Natural killer cell (primary cell): ENCODE measurements at regions not wholly inside any gene's neighbourhood (a gene's known extent, or its start where the extent isn't known, plus 50 kb on each side); places are given as distances from the start of the nearest gene placed in this dataset.
A peak's percentile ranks its signal among the peaks of the same experiment; 100 is the strongest.

Source experiments
- ATAC-seq, 3 donors: fragments of 150-1000 bp in 2 of 3; fragments of 200-7000 bp in 1 of 3; cut with Tn5 transposase; 1 replicate in 1 of 3; 2 replicates in 2 of 3; pipeline ENCODE4 v1.10.0; 2021; ENCODE audit warnings: mild to moderate bottlenecking in 2 of 3, moderate library complexity in 2 of 3
- DNase-seq, 2 donors: peaks; one replicate each; pipeline versions ENCODE4 v3.0.0 to v3.0.0-alpha.2; 2013 to 2021; ENCODE audit warnings: mixed read lengths in 1 of 2
- H3K27ac ChIP-seq: one replicate; pipeline ENCODE4 v1.5.1; 2013; ENCODE audit warnings: mild to moderate bottlenecking, low read length
- H3K27me3 ChIP-seq: one replicate; pipeline ENCODE4 v1.6.1; 2013; ENCODE audit warnings: low read length; ENCODE audit not compliant: control insufficient read depth, insufficient read depth
- H3K36me3 ChIP-seq: one replicate; pipeline ENCODE4 v1.6.1; 2013; ENCODE audit warnings: low read length; ENCODE audit not compliant: control insufficient read depth, insufficient read depth
- H3K4me1 ChIP-seq: one replicate; pipeline ENCODE4 v1.6.1; 2013; ENCODE audit warnings: low read length; ENCODE audit not compliant: control insufficient read depth, insufficient read depth
- H3K4me3 ChIP-seq: one replicate; pipeline ENCODE4 v1.5.1; 2013; ENCODE audit warnings: low read length
- H3K9me3 ChIP-seq: one replicate; pipeline ENCODE4 v1.6.1; 2013; ENCODE audit warnings: low read length; ENCODE audit not compliant: control insufficient read depth, insufficient read depth
- H3K27ac Mint-ChIP-seq, 2 donors: one replicate each; pipeline ENCODE4 v1.8.0; 2022; ENCODE audit warnings: mild to moderate bottlenecking in 2 of 2, mixed read lengths in 2 of 2, moderate library complexity in 1 of 2
- H3K27me3 Mint-ChIP-seq, 2 donors: one replicate each; pipeline ENCODE4 v1.8.0; 2022; ENCODE audit warnings: low read depth in 2 of 2, mixed read lengths in 2 of 2
- H3K36me3 Mint-ChIP-seq: one replicate; pipeline ENCODE4 v1.8.0; 2022; ENCODE audit warnings: mixed read lengths
- H3K4me1 Mint-ChIP-seq, 2 donors: one replicate each; pipeline ENCODE4 v1.8.0; 2022; ENCODE audit warnings: mixed read lengths in 2 of 2
- H3K4me3 Mint-ChIP-seq: one replicate; pipeline ENCODE4 v1.8.0; 2022; ENCODE audit warnings: mild to moderate bottlenecking, moderate library complexity, mixed read lengths
- H3K9me3 Mint-ChIP-seq, 2 donors: one replicate each; pipeline ENCODE4 v1.8.0; 2022; ENCODE audit warnings: mixed read lengths in 2 of 2
- WGBS: methylation state at CpG from one replicate; pipeline ENCODE4 v1.1.7; 2013; ENCODE audit warnings: missing lambda C conversion rate; ENCODE audit not compliant: insufficient coverage; 5-methylcytosine and 5-hydroxymethylcytosine counted together
- intact Hi-C: fragments of 100-400 bp; cut with micrococcal nuclease; formaldehyde crosslinking; loops from one replicate; pipeline ENCODE4 v1.14.2; 2022
- TF ChIP-seq, protein P1 (sequence below): fragments of 200-600 bp; IDR thresholded peaks from one replicate; pipeline ENCODE4 v1.8.0; 2022; ENCODE audit warnings: antibody characterized with exemption

DNA sequence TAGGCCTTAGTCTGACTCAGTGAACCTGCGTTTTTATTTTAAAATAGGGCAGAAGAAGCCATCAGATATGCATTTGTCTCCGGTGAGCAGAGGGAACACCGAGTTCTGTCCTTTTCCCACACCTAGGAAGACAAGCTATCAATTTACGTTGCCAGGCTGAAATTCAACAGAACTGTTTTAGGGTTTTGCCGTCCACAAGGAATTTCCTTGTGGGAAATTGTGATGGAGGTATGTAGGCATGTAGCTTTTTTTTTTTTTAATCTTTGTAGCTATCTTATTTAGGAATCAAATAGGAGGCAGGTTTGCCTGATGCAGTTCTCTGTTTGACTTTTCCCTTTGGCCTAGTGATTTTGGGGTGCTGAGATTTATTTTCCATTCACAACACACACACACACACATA, 62.0 kb upstream of the ASAP2 start:
- 96% methylated on average over 5 of the region's 5 CpGs for WGBS
- H3K4me1 Mint-ChIP-seq, result peaks cover 0 to 5% of the 10 kb centered on the region in 2 donors
- DNase-seq (no peak), ATAC-seq (no peak)
- intact Hi-C loops, result loop anchor here (5.0 kb wide), 1 partner anchor 903 kb away; no protein-coding TSS in a partner anchor
- Histone ChIP-seq H3K27me3 (peaks cover 4% of the 10 kb centered on the region), H3K36me3 (no peaks in the 10 kb centered on the region), H3K9me3 (no peaks in the 10 kb centered on the region), H3K4me3 (no peak overlapping the region), H3K27ac (no peak overlapping the region), H3K4me1 (peaks cover 8% of the 10 kb centered on the region)
- H3K27me3 Mint-ChIP-seq, result peaks cover 15 to 27% of the 10 kb centered on the region in 2 donors
- H3K9me3 Mint-ChIP-seq, result no peaks in the 10 kb centered on the region
- no peak overlapping the region for H3K4me3 Mint-ChIP-seq
- no peaks in the 10 kb centered on the region for H3K36me3 Mint-ChIP-seq
- no peak overlapping the region for H3K27ac Mint-ChIP-seq
- TF ChIP-seq, protein P1, sequence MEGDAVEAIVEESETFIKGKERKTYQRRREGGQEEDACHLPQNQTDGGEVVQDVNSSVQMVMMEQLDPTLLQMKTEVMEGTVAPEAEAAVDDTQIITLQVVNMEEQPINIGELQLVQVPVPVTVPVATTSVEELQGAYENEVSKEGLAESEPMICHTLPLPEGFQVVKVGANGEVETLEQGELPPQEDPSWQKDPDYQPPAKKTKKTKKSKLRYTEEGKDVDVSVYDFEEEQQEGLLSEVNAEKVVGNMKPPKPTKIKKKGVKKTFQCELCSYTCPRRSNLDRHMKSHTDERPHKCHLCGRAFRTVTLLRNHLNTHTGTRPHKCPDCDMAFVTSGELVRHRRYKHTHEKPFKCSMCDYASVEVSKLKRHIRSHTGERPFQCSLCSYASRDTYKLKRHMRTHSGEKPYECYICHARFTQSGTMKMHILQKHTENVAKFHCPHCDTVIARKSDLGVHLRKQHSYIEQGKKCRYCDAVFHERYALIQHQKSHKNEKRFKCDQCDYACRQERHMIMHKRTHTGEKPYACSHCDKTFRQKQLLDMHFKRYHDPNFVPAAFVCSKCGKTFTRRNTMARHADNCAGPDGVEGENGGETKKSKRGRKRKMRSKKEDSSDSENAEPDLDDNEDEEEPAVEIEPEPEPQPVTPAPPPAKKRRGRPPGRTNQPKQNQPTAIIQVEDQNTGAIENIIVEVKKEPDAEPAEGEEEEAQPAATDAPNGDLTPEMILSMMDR, result no peak

DNA sequence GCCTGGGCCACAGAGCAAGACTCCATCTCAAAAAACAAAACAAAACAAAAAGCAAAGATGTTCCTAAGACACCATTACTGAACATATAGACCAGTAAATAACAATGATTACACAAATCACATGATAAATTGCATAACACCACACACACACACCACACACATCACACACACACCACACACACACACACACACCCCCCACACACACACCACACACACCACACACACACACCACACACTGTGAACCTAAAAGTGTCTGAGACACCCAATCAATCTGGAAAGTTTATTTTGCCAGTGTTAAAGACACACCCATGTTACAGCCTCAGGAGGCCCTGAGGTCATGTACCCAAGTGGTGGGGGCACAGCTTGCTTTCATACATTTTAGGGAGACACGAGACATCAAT, 62.6 kb upstream of the ASAP2 start:
- Mint-ChIP-seq H3K4me3 (no peak overlapping the region), H3K36me3 (no peaks in the 10 kb centered on the region), H3K4me1 (peaks cover 0 to 5% of the 10 kb centered on the region in 2 donors), H3K27me3 (peaks cover 15 to 27% of the 10 kb centered on the region in 2 donors), H3K27ac (peak overlapping the region in 1 of 2 donors; percentile 17), H3K9me3 (no peaks in the 10 kb centered on the region)
- no peak overlapping the region for H3K27ac ChIP-seq
- ATAC-seq (no peak), DNase-seq (no peak)
- H3K4me3 ChIP-seq, result no peak overlapping the region
- peaks cover 8% of the 10 kb centered on the region for H3K4me1 ChIP-seq
- H3K27me3 ChIP-seq, result peaks cover 4% of the 10 kb centered on the region
- intact Hi-C loops, result loop anchor here (5.0 kb wide), 1 partner anchor 903 kb away; no protein-coding TSS in a partner anchor
- TF ChIP-seq, protein P1, result no peak
- 100% methylated on average over 1 of the region's 1 CpG for WGBS
- no peaks in the 10 kb centered on the region for H3K9me3 ChIP-seq
- no peaks in the 10 kb centered on the region for H3K36me3 ChIP-seq

DNA sequence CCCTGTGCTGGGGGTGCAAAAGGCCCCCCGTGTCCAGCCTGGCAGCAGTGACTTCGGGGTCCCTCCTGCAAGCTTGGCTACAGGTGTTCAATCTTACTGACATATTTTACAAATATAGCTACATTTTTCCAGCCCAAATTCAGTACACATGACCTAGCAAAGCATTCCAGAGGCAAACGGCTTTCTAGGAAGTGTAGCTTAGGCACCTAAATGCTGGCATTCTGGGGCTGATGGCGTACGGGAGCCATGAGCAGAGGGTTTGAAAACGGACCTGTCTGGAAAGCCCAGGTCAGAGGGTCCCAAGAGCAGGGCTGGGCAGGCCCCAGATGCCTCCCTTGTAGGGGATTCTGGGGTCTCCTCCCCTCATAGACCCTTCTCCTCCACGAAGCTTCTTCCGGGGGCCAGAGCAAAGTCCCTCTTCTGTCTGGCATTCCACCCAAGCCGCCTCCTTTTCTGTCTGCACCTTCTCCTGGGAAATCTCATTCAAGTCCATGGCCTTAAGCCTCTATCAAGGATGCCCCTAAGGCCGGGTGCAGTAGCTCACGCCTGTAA, 63.3 kb upstream of the ASAP2 start:
- H3K9me3 Mint-ChIP-seq, result no peaks in the 10 kb centered on the region
- intact Hi-C loops, result loop anchor here (5.0 kb wide), 1 partner anchor 904 kb away; no protein-coding TSS in a partner anchor
- H3K36me3 Mint-ChIP-seq, result no peaks in the 10 kb centered on the region
- WGBS, result 76% methylated on average over 11 of the region's 11 CpGs
- Histone ChIP-seq H3K27me3 (peaks cover 4% of the 10 kb centered on the region), H3K27ac (no peak overlapping the region), H3K4me1 (peaks cover 8% of the 10 kb centered on the region), H3K9me3 (no peaks in the 10 kb centered on the region), H3K36me3 (no peaks in the 10 kb centered on the region), H3K4me3 (no peak overlapping the region)
- no peak overlapping the region for H3K4me3 Mint-ChIP-seq
- no peak for ATAC-seq
- peaks cover 15 to 27% of the 10 kb centered on the region in 2 donors for H3K27me3 Mint-ChIP-seq
- TF ChIP-seq, protein P1, result no peak
- peaks cover 0 to 5% of the 10 kb centered on the region in 2 donors for H3K4me1 Mint-ChIP-seq
- no peak for DNase-seq
- H3K27ac Mint-ChIP-seq, result no peak overlapping the region
